NCI-H2171 (cell line): ENCODE measurements at regions not wholly inside any gene's neighbourhood (a gene's known extent, or its start where the extent isn't known, plus 50 kb on each side); places are given as distances from the start of the nearest gene placed in this dataset.

ENCODE experiments used
- DNase-seq: peaks from one replicate; lab custom pipeline; 2025; lab: John Stamatoyannopoulos, UW

DNA sequence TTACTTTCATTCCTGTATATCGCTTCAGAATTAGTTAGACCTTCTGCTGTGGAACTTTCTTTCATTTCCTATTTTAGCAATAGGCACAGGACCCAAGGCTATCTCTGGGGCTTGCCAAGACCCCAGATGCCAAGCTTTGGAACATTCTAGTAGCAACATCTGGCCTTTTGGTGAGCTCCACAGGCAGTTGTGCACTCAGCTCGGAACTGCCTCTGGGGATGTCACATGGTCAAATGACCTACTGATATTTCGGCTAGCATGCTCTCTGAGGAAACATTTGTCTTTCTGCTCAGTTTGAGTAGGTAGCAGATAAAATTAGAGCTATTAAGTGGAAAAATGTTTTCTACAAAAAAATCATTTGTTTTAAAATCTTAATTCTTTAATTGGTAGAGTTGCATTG, 76.6 kb upstream of the ITGA4 start:
- no peak for DNase-seq

DNA sequence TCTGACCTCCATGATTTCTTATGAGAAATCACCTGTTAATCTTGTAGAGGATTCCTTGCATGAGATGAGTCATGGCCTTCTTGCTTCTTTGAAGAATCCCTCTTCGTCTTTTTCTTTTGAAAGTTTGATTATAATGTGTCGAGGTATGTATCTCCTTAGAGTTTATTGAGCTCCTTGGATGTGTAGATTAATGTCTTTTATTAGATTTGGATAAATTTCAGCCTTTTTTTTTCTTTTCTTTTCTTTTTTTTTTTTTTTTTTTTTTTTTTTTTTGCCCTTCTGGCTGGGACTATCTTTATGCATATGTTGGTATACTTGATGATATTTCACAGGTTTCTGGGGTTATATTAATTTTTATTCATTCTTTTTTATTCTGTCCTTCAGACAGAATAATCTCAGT, 72.3 kb upstream of the ITGA4 start:
- no peak for DNase-seq

DNA sequence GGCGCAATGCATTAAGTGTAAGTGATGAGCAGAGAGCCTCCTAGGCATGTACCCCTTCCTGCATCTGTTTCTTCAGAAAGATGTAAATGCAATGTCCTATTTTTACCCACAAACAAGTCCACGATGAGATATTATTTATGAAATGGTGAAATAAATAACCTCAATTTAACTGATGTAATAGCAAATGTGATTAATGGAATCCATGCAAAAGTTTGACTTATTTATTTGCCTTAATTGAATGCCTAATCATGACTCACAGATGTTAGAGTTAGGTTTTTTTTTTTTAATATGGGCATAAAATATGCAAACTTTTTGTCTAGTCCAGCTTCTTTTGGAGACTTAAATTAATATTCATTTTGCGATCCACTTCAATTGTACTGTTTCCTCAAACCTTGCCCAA, 67.7 kb upstream of the ITGA4 start:
- no peak for DNase-seq

DNA sequence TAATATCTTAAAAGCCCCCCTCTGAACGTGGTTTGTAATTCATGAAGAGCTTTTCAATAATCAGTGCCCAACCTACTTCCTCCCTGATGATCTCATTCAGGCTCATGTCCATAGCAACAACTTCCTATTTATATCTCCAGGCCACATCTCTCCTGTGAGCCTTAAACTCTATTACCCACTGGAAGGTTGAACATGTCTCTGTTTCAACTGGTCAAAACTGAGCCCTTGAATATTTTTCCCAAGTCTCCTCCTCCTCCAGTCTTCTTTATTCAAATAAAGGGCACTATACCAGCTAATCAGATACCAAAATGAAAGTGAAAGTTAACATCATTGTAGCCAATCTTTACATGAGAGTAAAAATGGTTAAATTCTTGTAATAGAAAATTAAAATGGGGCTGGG, 63.7 kb upstream of the ITGA4 start:
- DNase-seq: no peak

DNA sequence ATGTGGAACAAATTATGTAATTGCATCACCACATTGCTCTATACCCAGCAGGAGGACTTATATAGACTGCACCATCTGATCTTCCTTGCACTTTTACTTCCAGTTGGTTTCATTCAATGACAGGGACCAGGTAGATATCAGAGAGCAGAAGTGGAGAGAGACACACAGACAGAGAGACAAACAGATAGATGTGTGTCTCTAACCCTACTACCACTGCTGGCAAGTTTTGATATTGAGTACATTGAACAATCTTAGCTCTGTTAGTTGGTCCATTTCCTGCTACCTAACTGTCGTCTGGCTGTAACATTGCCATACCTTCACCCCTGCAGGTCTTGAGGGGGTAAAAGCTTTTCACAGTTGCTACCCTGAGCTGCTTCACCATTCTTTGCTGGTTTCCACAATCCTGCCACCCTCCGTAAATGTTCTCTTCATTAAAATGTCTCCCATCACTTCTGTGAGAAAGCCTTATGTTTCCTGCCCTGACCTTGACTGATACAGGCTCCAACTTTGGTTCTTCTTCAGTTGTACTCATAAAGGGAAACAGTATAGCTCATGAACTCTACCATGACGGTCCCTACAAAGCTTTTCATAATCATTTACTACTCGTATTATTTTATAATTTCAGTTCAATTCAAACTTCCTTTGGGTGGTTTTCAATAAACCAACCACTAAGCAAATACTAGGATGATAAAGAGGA, 62.3 kb upstream of the ITGA4 start:
- no peak for DNase-seq

DNA sequence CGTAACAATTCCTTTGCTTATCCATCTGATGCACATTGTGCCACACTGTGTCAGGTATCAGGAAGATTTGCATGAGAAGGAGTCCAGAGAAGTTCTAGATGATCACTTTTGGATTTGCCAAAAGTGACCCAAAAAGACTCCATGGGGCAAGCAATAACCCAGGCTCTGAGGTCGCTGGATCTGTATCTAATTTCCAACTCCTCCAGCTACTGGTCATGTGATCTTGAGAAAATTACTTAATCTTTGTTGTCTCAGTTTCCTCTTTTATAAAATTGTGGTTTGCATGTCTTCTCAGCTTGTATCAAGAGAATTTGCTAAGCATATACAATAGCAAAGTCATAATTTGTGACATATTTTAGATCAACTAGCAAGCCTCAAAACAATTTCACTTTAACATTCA, 61.3 kb upstream of the ITGA4 start:
- no peak for DNase-seq

DNA sequence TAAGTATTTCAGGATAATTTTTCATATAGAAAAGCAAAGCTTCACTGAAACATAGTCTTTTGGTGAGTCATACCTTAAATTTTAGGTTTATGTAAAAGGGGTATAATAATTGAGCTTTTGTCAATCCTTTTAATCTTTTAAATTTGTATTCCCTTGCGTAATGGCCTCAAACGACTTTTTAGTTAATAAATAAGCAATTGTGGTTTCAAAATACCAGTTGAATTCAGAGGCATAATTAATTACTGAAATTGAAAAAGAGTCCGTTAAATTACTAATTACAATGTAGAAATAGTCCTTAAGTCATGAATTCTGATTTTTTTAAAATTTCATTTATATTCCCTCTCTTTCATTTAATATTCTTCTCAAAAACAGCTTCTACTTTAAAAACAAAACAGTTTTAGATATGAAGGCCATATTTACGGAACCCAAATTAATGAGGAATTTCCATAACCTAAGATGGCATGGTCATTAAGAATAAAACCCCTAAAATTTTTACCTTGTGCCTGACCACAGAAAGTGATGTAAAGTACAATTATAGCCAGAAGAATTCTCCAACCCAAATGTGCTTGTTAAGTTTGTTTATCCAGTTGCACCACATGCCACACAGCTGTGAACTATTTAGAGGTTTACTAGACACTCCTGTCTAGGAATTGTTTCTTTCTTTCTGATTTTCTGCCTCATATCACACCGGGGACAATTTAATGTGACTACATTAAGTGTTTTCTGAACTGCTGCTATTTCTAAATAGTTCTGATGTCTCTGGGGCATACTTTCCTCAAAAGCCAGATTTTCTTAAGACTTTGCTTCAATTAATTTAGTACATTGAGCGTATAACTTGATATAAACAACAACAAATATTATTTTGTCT, 60.7 kb upstream of the ITGA4 start:
- peak; percentile 15 for DNase-seq

DNA sequence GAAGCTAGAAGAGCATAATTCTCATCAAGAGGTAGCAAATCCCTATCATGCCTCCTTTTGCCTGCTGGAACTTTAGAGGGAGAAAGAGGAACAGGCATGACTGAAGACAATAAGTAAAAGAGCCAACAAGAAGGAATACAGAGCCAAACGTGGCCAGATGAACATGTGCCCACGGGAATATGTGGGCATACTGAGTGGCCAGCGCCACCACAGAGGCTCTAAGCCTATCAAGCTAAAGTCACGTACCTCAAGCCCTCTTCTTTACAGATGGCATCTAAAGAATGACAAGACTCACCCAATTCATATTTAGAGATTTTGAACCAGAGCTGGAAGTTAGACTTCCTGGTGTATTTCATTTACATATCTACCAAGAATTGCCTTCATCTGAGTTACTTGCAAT, 59.9 kb upstream of the ITGA4 start:
- DNase-seq: no peak

DNA sequence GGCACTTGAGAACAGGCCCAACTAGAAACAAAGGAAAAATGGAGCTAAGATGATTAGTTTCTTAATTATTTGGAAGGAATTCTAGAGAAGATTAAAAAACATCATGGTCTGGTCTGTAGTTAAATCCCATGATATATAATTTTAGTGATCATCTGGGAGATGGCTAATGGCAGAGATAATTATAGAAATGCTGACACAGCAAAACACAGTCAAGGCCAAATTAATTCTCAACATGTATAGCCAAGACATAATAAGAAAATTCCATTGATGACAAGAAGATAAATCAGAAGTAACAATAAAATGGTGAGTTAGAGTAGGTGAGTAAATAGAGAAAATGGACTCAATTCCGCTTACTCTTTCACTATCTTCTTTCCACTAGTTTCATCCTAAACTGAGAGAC, 59.2 kb upstream of the ITGA4 start:
- no peak for DNase-seq

DNA sequence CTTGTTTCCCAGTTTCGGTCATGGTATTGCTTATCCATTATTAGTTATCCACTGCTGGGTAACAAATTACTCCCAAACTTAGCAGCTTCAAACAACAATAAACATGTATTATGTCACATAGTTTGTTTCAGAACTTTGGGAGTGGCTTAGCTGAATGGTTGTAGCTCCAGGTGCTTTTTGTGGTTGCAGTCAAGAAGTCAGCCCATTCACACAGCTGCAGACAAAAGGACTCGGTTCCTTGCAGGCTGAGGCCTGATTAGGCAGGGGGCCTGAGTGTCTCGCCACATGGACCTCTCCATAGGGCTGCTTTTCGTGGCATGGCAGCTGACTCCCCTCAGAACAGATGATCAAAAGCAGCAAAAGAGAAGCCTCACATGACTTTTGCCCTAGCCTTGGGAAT, 58.2 kb upstream of the ITGA4 start:
- DNase-seq: no peak

DNA sequence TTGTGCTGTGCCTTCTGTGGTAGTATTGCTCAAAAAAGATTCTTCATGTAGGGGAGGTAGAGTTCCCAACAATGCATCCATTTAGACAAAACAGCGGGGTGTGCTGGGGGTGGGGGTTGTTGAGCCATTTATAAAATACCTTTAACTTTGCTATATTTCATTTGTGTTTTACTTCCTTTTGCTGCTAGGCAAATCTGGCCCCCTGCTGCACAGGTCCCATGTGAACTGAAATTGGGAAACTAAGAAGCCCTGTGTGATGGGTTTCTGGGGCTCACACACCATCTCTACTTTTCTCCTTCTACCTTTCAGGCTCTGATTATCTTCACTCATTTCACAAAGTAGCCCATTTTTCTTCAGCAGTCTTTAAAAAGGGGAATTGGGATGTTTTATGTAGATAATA, 52.7 kb upstream of the ITGA4 start:
- no peak for DNase-seq

DNA sequence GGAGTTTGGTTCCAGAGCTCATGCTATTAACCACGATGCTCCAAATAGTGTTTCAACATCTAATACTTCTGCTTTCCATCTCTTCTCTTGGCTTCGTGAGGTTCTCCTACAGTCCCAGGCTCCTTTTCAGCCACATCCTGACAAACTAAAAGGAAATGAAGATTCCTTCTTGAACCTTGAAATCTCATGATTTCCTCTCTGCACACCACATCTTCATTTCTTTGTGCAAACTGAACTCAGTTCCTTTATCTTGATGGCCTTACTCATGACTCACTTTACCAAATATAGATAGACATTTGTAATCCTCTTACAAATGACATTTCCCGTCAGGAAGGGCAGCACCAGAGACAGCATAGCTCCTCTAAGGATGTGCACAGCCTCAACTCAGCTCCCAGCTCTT, 50.0 kb upstream of the ITGA4 start:
- DNase-seq: no peak
